Tibial nerve (tissue), 4 donors: ENCODE measurements at regions not wholly inside any gene's neighbourhood (a gene's known extent, or its start where the extent isn't known, plus 50 kb on each side); places are given as distances from the start of the nearest gene placed in this dataset.

Experiments used
- CTCF ChIP-seq, 5 experiments: fragments of 200-600 bp in 3 of 5; fragments of 450-650 bp in 2 of 5; sonication (generic) in 3 of 5; IDR thresholded peaks; one replicate each; pipeline ENCODE4 v1.5.1; 2016 to 2019; ENCODE audit warnings: antibody characterized with exemption in 5 of 5, mild to moderate bottlenecking in 3 of 5, moderate library complexity in 2 of 5
- EP300 ChIP-seq, 2 donors: sonication (generic); formaldehyde crosslinking; IDR thresholded peaks; one replicate each; pipeline ENCODE4 v1.6.1; 2017; ENCODE audit warnings: antibody characterized with exemption in 2 of 2, mild to moderate bottlenecking in 1 of 2
- POLR2A ChIP-seq, 2 donors: fragments of 450-650 bp; IDR thresholded peaks; one replicate each; pipeline ENCODE4 v1.6.1; 2017; ENCODE audit warnings: antibody characterized with exemption in 2 of 2, mild to moderate bottlenecking in 2 of 2, moderate library complexity in 2 of 2

- TF ChIP-seq CTCF (IDR thresholded peaks at IDR 0.05) (no peak), EP300 (IDR thresholded peaks at IDR 0.05) (no peak), POLR2A (IDR thresholded peaks at IDR 0.05) (no peak)
Observed at GRCh38 chr22:27501191-27501936, 300.2 kb downstream of the MN1 start.
